ENCODE measurements at regions not wholly inside any gene's neighbourhood (a gene's known extent, or its start where the extent isn't known, plus 50 kb on each side); places are given as distances from the start of the nearest gene placed in this dataset.

- dilution Hi-C loops (cut with HindIII; ENCODE audit: low sequenced_read_pairs, unreplicated experiment), result no loop called here
- H3K4ac ChIP-seq (ENCODE audit: low read depth, low read length), result no peak overlapping the region
Observed at GRCh38 chrX:44767308-44767707, 76.5 kb upstream of the DUSP21 start.

More at GRCh38 chrX:44767308-44767707, 76.5 kb upstream of the DUSP21 start:
- CTCF ChIA-PET, result interaction anchor here (0.6 kb wide), 1 partner anchor 690 kb away, joined by 4 read pairs; no protein-coding TSS in a partner anchor
- no peak overlapping the region for H3K4me3 ChIP-seq (ENCODE audit: insufficient read depth, low read depth, low read length)
- no peak for TF ChIP-seq RFX5 (IDR thresholded peaks at IDR 0.05; ENCODE audit: low read depth, low read length)
- TF ChIP-seq MAFK (IDR thresholded peaks at IDR 0.05; ENCODE audit: low read depth, low read length), result no peak
- TF ChIP-seq RAD21 (IDR thresholded peaks at IDR 0.05; ENCODE audit: low read length), result no peak
- TF ChIP-seq MAZ (IDR thresholded peaks at IDR 0.05; ENCODE audit: borderline replicate concordance, low read depth, low read length), result no peak
- TF ChIP-seq CHD1 (IDR thresholded peaks at IDR 0.05; ENCODE audit: low read depth, low read length), result no peak
- TF ChIP-seq FOS (IDR thresholded peaks at IDR 0.05; ENCODE audit: low read depth, low read length), result no peak
- TF ChIP-seq NFE2L2 (IDR thresholded peaks at IDR 0.05; ENCODE audit: low read depth, low read length), result no peak
- TF ChIP-seq, protein P1, sequence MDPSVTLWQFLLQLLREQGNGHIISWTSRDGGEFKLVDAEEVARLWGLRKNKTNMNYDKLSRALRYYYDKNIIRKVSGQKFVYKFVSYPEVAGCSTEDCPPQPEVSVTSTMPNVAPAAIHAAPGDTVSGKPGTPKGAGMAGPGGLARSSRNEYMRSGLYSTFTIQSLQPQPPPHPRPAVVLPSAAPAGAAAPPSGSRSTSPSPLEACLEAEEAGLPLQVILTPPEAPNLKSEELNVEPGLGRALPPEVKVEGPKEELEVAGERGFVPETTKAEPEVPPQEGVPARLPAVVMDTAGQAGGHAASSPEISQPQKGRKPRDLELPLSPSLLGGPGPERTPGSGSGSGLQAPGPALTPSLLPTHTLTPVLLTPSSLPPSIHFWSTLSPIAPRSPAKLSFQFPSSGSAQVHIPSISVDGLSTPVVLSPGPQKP (IDR thresholded peaks at IDR 0.05; ENCODE audit: borderline replicate concordance, low read depth, low read length), result no peak
- no peak for TF ChIP-seq USF2 (IDR thresholded peaks at IDR 0.05; ENCODE audit: low read depth, low read length)
- no peak for TF ChIP-seq POLR2A (IDR thresholded peaks at IDR 0.05; ENCODE audit: low read depth, low read length)
- TF ChIP-seq RCOR1 (IDR thresholded peaks at IDR 0.05; ENCODE audit: insufficient replicate concordance, low read length), result no peak
- TF ChIP-seq CEBPB (IDR thresholded peaks at IDR 0.05; ENCODE audit: low read depth, low read length), result no peak
- no peak for TF ChIP-seq BHLHE40 (IDR thresholded peaks at IDR 0.05; ENCODE audit: low read depth, low read length)
- TF ChIP-seq MXI1 (IDR thresholded peaks at IDR 0.05; ENCODE audit: borderline replicate concordance, low read depth, low read length), result no peak
- H2BK120ac ChIP-seq (ENCODE audit: low read depth, low read length), result no peak overlapping the region
- H2BK20ac ChIP-seq (ENCODE audit: low read depth, low read length), result no peak overlapping the region
- H3K27ac ChIP-seq (ENCODE audit: insufficient read depth, low read length), result no peak overlapping the region
- H3K9ac ChIP-seq (ENCODE audit: low read depth, low read length), result no peak overlapping the region
- no peaks in the 10 kb centered on the region for H3K4me1 ChIP-seq (ENCODE audit: control insufficient read depth, insufficient read depth, low read length)
- H3K4me2 ChIP-seq (ENCODE audit: low read depth, low read length), result no peak overlapping the region
- no peak overlapping the region for H3K18ac ChIP-seq (ENCODE audit: low read depth, low read length)
- H2BK5ac ChIP-seq (ENCODE audit: low read depth, low read length, poor library complexity, severe bottlenecking), result no peak overlapping the region
- no peak for DNase-seq
- H4K91ac ChIP-seq (ENCODE audit: insufficient read depth, low read depth, low read length), result no peak overlapping the region
- H2AK5ac ChIP-seq (ENCODE audit: low read depth, low read length), result no peak overlapping the region
- no peaks in the 10 kb centered on the region for H4K20me1 ChIP-seq (ENCODE audit: insufficient read depth, low read length)
- H3K23ac ChIP-seq (ENCODE audit: low read depth, low read length), result no peak overlapping the region
- no peaks in the 10 kb centered on the region for H3K79me1 ChIP-seq (ENCODE audit: low read depth in 1 of 2, low read length in 2 of 2)
- H4K8ac ChIP-seq (ENCODE audit: low read depth in 2 of 2, low read length in 2 of 2), result no peak overlapping the region
- H3K36me3 ChIP-seq (ENCODE audit: control insufficient read depth, insufficient read depth, low read length), result no peaks in the 10 kb centered on the region
- H3K27me3 ChIP-seq (ENCODE audit: control insufficient read depth, insufficient read depth, low read length), result no peaks in the 10 kb centered on the region
- no TSS peak for BruUV-seq (replicated peaks)
- no peak for ATAC-seq (ENCODE audit: low read depth)
- no peaks in the 10 kb centered on the region for H3K9me3 ChIP-seq (ENCODE audit: control insufficient read depth, insufficient read depth, low read length)
- H3K56ac ChIP-seq (ENCODE audit: extremely low read depth, insufficient read depth, low read length), result no peak overlapping the region
- no peak overlapping the region for H3K14ac ChIP-seq (replicated peaks; ENCODE audit: low read depth, low read length)
- no peak overlapping the region for H4K5ac ChIP-seq (ENCODE audit: low read depth, low read length)
- in situ Hi-C loops (cut with MboI; ENCODE audit: low sequenced_read_pairs) (no loop called here), intact Hi-C loops (cut with micrococcal nuclease) (no loop called here)
- no peaks in the 10 kb centered on the region for H3K9me1 ChIP-seq (ENCODE audit: insufficient read depth, low read length)
- H2AK9ac ChIP-seq (replicated peaks; ENCODE audit: low read depth, low read length, poor library complexity), result no peak overlapping the region
- no peak overlapping the region for H2BK15ac ChIP-seq (ENCODE audit: low read depth, low read length)
- 50% methylated on average over 1 of the region's 5 CpGs; no CpG with 5 or more reads in 1 of the 2 experiments for WGBS, 2 experiments (ENCODE audit: extremely low coverage in 2 of 2, insufficient read length in 1 of 2)
- H2AFZ ChIP-seq (replicated peaks; ENCODE audit: low read length, poor library complexity), result no peak overlapping the region
- POLR2A ChIA-PET (ENCODE audit: unreplicated experiment), result no interaction called here

All from IMR-90 (cell line).